Left ventricle myocardium superior (tissue), 1 donor: ENCODE measurements at regions not wholly inside any gene's neighbourhood (a gene's known extent, or its start where the extent isn't known, plus 50 kb on each side); places are given as distances from the start of the nearest gene placed in this dataset.
"Not testable (repeated sequence)": the region's sequence is repeated elsewhere in the genome, so short reads cannot be mapped to it uniquely, and the experiment has no call there.

Experiments
- ATAC-seq: fragments of 200-7000 bp; cut with Tn5 transposase; one replicate; pipeline ENCODE4 v1.9.1; 2020; ENCODE audit warnings: mild to moderate bottlenecking, moderate library complexity
- DNase-seq: peaks from one replicate; pipeline ENCODE4 v3.0.0-alpha.2; 2020
- intact Hi-C: fragments of 100-400 bp; cut with micrococcal nuclease; formaldehyde crosslinking; loops from one replicate; pipeline ENCODE4 v1.11.0; 2022
- donor health status: DM: no; HTN: yes; CAD: no; lungs with severe emphysema.

DNA sequence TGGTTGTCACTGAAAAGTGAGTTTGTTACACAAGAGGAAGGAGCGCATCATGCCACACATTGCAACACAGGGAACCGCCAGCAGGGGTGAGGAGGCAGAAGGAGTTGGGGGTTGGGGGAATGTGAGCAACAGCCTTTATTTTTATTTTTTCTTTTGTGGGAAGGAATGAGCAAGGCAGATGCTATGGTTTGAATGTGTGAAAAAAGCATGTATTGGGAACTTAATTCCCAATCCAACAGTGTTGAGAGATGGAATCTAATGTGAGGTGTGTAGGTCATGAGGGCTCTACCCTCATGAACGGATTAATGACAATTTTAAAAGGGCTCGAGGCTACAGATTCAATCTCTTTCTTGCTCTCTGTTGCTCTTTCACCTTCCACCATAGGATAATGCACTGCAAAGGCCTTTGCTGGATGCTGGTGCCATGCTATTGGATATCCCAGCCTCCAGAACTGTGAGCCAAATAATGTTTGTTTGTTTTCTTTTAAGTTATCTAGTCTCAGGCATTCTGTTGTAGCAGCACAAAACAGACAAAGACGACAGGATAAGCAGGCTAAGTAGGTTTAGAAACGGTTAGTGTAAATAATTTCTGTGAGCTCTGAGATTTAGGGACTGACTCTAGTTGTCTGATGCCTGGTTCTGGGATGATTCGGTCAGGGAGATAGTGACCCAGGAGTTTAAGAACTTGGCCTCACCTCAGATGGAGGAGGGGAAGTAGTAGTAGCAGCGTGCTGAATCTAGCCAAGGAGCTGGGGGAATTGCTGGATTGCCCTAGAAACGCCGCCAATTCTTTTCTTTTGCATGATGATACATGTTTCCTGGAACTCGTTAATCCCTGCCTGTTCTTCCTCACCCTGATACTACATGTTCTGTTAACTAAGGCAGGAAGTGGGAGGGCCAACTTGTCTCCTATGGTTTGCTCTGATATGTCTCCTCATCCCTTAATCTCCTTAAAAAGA is 156.6 kb upstream of the CTSO start:
- ATAC-seq (peak; percentile 80), DNase-seq (no peak)
- intact Hi-C loops: no loop called here

DNA sequence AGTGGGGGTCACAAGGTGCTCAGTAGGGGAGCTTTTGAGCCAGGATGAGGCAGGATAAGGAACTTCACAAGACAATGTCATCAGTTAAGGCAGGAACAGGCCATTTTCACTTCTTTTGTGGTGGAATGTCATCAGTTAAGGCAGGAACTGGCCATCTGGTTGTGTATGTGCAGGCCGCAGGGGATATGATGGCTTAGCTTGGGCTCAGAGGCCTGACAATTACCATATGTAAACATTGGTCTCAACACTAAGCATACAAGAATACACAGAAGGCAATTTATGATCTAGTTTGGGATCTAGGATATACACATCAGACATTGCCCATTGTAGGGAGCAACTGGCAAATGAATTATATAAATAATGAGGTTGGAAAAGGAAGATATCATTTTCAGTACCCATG is 155.4 kb upstream of the CTSO start:
- ATAC-seq, DNase-seq, intact Hi-C loops: not testable (repeated sequence)

DNA sequence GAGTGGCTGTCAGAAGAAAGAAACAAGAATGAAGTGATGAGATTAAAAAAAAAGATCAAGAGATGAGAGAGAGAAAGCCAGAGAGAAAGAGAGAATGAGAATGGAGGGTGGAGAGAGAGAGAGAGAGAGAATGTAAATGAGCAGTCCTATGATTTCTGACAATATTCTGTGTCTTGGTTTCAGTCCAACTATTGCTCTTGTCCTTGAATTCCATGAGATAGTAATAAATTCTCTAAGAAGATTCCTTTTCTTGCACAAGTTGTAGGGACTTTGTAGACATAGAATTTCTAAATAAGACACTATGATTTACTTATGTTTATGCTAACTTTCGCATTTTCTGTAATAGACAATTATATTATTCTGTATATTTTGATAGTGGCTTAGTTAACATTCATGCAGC is 149.6 kb upstream of the CTSO start:
- ATAC-seq: no peak
- DNase-seq: no peak
- intact Hi-C loops: no loop called here

DNA sequence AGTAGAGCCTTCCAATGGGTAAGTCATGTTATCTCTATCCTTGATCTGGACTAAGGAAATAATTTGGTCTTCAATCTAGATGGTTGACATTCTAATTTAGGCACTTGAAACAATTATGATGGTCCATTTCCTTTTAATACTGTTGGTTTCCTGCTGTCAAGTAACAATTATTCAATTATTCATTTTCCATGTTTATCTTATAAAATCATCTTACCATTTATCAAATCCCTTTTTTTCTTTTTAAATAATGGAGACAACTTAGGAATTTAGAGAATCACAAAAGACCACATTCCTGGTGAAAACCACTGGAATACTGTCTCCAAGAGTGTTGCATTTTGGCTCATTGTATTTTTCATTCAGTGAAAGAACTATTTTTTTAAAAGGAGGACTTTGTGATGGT is 148.7 kb upstream of the CTSO start:
- no peak for DNase-seq
- ATAC-seq: no peak
- intact Hi-C loops: no loop called here

DNA sequence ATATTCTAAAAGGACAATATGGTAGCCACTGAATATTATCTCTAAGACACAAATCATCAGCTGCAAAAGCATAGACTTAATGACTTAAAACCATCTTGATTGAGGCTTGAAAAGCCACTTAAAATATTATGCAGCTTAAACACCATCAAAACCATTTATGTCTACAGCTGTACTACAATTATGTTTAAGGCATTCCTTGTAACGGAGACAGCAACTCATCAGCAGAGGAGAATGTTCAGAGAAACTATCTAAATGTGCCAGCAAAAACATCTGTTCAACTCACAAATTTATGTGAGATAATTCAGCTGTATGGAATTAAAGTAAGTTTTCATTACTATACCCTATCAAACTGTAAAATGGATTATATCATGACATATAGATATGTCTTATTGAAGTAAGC is 147.9 kb upstream of the CTSO start:
- DNase-seq (no peak), ATAC-seq (no peak)
- intact Hi-C loops: no loop called here

DNA sequence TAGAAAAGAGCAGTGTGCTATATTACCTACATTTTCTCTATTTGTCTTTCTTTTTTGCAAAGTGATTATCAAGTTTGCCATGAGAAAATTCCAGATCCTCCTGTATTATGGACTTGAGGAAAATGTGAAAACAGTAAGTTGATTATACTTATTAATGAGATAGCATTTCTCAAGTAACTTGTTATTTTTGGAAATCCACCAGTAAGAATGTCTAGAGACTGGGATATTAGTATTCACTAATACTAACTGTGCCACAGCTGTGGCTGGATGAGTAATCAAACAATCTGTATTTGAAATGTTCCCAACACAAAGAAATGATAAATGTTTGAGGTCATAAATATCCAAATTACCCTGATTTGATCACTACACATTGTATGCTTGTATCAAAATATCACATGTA is 147.0 kb upstream of the CTSO start:
- DNase-seq: no peak
- intact Hi-C loops: no loop called here
- no peak for ATAC-seq

DNA sequence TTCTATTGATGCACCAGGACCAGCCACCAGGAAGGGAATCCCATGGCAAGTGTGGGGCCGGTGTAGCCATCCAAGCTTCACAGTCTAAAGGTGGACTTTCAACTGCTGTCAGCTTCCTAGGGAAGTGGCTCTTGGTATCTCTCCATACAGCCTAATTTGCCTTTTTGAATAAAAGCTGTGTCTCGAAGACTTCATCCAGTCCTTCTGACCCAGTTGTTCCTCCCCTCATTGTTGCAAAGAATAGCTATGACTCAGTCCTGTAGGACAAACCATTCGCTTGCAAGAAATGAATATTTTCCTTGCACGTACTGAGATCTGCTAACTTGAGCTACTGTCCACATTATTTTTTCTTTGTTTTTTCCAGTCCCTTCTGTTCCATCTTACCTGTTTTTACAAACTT is 145.1 kb upstream of the CTSO start:
- intact Hi-C loops: no loop called here
- ATAC-seq: no peak
- DNase-seq: no peak

DNA sequence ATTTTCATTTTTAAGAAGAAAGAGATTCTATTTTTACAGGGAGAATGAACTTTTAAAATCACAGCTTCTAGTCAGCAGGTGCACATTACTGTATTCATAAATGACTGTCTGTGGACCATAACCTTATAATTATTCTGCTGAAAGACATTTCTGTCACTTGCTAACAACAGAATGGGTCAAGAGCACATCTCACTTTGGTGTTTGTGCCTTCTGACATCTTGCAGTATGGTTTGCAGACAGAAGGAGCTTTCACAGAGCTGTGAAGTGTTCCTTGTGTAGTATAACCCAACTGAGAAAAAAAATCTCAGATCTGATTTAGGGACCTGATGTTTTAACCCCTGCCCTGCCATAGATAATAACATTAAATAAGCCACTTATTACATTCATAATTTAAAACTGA is 131.4 kb upstream of the CTSO start:
- DNase-seq: no peak
- no peak for ATAC-seq
- intact Hi-C loops: no loop called here

DNA sequence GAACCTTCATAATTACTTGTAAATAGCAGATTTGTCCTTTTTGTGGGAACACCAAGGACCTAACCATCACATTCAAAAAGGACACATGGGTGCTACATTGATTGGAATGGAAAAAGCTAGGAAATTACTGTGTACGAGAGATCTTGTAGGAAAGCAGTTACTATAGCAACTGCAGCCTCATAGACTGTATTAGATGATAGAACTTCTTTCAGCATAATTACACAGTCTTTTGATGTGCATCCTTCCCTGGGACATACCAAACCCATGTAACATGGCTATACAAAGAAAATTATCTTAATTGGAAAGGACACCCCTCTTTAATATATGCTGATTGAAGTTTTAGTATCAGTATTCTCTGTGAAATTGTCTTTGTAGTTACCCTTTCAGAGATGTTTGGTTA is 130.7 kb upstream of the CTSO start:
- DNase-seq (no peak), ATAC-seq (no peak)
- intact Hi-C loops: no loop called here

DNA sequence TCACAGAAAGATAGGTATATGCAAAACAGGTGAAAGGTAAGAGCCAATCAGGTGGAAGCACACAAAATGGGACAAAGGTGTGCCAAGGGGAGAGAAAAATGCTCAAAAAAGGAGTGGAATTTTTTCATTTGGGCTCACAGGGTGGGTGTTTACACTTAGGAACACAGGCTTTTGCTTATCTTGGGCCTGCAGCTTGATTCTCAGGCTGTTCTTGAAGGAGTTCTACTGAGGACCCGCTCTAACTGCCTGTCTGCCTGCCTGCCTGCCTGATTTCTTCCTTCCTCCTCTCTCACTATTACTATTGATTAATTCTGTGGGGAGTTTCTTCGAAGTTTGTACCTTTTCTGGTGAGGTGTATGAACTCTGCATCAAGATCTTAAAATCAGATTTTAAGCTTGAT is 120.3 kb upstream of the CTSO start:
- no peak for ATAC-seq
- no peak for DNase-seq
- intact Hi-C loops: no loop called here

DNA sequence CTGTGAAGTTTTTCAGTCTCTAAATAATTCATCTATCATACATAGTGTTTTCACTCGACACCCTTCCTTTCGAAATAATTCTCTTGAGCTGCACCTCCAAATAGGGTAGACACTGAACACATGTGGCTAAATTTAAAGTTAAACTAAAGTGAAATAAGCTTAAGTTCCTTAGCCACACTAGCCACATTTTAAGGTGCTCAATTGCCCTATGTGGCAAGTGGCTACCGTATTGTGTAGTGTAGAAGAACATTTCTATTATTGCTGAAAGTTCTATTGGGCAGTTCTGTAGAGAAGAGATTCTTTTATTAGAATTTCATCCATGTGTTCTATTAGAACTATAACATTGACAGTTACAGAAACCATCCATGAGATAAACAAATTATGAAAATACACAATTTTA is 107.0 kb upstream of the CTSO start:
- ATAC-seq: no peak
- intact Hi-C loops: no loop called here
- no peak for DNase-seq

DNA sequence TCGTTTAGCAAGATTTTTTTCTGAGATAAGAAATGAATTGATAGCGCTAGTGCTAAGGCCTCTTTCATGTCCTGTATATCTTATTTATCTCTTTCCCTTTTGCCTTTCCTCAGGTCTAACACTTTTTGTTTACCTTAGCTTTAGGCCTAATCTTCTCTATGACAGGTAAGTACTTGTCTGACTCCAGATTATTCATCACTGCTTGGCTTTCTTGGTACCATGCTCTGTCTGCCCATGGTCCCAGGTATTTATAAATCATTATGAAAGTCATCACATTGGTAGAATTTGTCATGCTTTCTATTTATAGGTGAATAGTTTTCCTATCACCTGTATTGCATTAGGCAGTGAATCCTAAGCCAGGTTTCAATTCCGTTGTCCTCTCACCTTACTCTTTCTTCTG is 99.5 kb upstream of the CTSO start:
- intact Hi-C loops: no loop called here
- ATAC-seq: no peak
- DNase-seq: no peak

DNA sequence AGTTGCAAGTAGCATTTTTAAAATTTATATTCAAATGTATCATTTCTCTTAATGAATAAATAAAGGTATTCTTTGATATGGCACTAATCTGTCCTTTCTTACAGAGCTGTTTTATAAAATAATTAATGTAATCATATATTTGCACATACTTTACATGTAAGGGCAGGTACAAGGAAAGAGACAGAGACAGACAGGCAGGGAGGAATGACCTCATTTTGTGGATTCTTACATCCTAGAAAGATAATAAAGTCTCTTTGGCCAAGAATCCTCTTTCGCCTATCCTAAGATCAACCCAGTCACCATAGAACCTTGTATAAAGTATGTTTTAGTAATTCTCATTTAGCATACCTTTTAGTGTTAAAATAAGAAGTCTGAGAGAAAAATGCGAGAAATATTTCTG is 98.5 kb upstream of the CTSO start:
- DNase-seq (no peak), ATAC-seq (no peak)
- intact Hi-C loops: no loop called here

DNA sequence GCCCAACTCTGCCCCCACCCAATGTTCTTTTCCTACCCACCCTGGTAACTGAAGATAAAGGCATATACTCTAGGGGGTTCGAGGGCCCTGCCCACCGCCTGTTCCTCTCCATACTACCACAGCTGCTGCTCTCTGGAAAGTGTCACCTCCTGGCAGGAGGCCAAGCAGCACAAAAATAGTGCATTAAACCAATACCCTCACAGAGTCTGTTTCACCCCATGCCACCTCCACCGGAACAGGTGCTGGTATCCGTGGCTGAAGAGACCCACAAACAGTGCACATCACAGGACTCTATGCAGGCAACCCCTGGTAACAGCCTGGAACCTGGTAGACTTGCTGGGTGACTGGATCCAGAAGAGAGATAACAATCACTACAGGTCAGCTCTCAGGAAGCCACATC is 85.1 kb upstream of the CTSO start:
- intact Hi-C loops: no loop called here
- DNase-seq: no peak
- no peak for ATAC-seq

DNA sequence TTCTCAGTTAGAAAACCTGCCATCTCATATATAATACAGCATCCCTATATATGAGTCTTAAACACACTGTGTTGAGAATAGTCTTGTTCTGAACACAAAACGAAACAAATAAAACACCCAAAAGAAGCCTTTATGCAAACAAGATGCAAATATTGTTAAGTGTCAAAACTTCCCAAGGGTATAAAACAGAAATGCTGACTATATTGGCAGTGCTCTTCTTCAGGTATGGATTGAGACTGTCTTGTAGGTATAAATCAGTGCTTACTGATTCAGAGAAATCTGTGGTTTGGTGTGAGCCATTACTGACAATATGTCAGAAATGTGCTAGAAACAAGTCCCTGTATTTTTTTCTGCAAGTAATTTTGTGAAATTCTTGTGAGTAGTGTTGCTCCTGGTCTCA is 82.8 kb upstream of the CTSO start:
- DNase-seq (no peak), ATAC-seq (no peak)
- intact Hi-C loops: no loop called here

DNA sequence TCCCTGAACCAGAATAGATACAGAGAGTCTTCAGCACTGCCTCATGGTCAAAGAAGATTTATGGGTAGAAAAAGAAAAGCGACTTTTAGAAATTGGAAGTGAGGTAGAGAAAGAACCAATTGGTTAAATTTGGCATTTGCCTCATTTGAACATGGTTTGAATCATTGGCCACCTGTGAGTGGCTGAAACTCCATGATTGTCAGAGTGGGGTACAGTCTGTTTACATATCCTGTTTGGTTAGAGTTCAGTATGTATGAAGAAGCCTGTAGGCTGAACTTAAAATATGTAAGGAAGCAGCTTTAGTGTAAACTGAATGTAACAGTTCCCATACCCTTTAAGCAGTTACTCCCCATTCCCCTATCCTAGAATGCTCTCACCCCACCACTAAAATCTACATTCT is 76.0 kb upstream of the CTSO start:
- intact Hi-C loops: no loop called here
- ATAC-seq (no peak), DNase-seq (no peak)

DNA sequence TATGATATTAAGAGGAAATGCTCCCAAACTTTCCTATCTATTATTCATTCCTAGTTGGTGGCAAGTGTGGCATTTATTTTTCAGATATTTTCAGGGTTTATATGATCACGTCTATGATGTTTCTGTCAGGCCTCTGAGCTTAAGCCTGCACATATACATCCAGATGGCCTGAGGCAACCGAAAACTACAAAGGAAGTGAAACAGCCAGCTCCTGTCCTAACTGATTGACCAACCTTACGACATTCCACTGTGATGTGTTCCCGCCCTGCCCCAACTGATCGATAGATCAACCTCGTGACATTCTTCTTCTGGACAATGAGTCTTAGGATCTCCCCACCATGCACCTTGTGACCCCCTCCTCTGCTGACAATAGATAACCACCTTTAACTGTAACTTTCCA is 67.6 kb upstream of the CTSO start:
- ATAC-seq: no peak

DNA sequence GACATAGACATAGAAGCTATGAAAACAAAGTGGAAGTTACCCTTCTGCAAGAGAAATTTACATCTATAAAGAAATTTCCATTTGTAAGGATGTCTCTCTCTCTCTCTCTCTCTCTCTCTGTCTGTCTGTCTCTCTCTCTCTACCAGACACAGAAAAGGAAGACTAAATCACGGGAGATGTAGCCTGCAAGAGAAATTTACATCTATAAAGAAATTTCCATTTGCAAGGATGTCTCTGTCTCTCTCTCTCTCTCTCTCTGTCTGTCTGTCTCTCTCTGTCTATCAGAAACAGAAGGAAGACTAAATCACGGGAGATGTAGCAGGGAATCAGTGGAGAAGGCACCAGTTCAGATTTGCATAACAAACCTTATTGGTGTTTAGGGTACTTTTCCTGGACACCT is 65.6 kb upstream of the CTSO start:
- intact Hi-C loops: no loop called here
- ATAC-seq (no peak), DNase-seq (no peak)

More for the DNA sequence above, 67.6 kb upstream of the CTSO start:
- no peak for DNase-seq
- intact Hi-C loops: no loop called here

DNA sequence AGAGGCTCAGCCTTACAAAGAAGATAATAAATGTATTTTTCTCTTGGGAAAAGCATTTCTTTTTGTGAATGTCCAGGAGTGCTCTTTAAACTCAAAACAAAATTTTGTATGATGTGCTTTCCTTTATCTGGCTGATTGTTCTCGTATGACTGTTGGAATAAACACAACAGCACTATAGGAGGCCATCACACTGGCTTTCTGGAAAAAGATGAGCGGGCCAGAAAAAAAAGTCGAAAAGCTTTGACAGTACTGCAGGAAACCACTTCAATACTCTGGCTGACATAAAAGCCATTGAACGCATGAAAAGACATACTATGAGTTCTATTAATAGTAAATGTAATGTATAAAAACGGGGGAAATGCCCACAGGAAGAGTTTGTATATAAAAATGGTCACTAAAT is 64.7 kb upstream of the CTSO start:
- ATAC-seq: no peak
- intact Hi-C loops: no loop called here
- DNase-seq: no peak

DNA sequence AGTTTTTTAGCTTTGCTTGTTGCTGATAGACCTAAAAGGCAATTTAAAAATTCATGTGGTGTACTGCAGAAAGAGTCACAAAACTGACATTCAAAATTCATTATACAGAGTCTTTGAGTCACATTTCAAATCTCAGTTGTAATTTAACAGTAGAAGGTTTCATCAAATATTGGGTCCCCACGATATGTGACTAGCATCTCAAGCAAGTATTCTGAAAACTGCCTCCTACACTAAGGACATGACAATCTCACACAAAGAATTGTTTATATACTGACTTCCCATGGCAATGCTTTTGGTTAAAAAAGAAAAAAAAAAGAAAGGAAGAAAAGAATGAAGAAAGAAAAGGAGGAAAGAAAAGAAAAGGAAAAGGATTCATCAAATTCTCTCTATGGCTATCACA is 62.1 kb upstream of the CTSO start:
- intact Hi-C loops: no loop called here
- no peak for DNase-seq
- ATAC-seq: no peak

DNA sequence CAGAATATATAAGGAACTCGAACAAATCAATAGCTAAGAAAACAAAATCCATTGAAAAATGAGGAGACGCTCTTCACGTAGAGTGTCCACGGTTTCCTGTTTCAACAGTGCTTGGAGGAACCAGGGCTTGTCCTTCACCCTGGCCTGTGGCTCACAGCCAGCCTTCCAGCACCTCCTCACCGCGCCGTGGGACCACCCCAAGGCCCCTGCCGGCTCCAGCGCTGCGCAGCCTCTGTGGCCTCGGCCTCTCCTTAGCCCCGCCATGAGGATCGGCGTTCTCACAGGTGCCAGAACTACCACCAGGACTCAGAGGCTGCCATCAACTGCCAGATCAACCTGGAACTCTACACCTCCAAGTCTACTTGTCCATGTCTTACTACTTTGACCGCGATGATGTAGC is 52.5 kb upstream of the CTSO start:
- intact Hi-C loops: no loop called here
- no peak for DNase-seq
- ATAC-seq: no peak
